ENCODE measurements at regions not wholly inside any gene's neighbourhood (a gene's known extent, or its start where the extent isn't known, plus 50 kb on each side); places are given as distances from the start of the nearest gene placed in this dataset.

- TF ChIP-seq ZBTB11 (CRISPR knock-in tag; IDR thresholded peaks at IDR 0.05), result no peak
- no peak for TF ChIP-seq JUNB (IDR thresholded peaks at IDR 0.05)
- no peak for TF ChIP-seq E2F4 (IDR thresholded peaks at IDR 0.05; ENCODE audit: low read depth, low read length)
Measured at GRCh38 chr3:189375532-189375931, 203.8 kb downstream of the TPRG1 start (continued).

- POLR2A ChIA-PET, result no interaction called here
- no peak for FAIRE-seq
- H3K9ac ChIP-seq (ENCODE audit: control insufficient read depth, insufficient read depth, low read length), result no peak overlapping the region
Measured at GRCh38 chr3:189383630-189384029, 211.9 kb downstream of the TPRG1 start.

More at GRCh38 chr3:189383630-189384029, 211.9 kb downstream of the TPRG1 start:
- ATAC-seq (no peak), DNase-seq (ENCODE audit: low read depth, low spot score) (no peak)
- Histone ChIP-seq H3K36me3 (ENCODE audit: control insufficient read depth in 2 of 2, insufficient read depth in 2 of 2, low read length in 1 of 2) (no peaks in the 10 kb centered on the region), H3K4me3 (no peak overlapping the region), H3K27me3 (replicated peaks in 1 of 2; ENCODE audit: control insufficient read depth in 2 of 2, insufficient read depth in 2 of 2, low read length in 1 of 2) (no peaks in the 10 kb centered on the region), H4K20me1 (ENCODE audit: control insufficient read depth, insufficient read depth) (no peaks in the 10 kb centered on the region), H3K4me2 (ENCODE audit: control insufficient read depth, insufficient read depth) (no peak overlapping the region), H3K9me3 (replicated peaks; ENCODE audit: control insufficient read depth, insufficient read depth, low read length) (no peaks in the 10 kb centered on the region; the same call in 1 of the 3 replicates), H3K27ac (ENCODE audit: control insufficient read depth, insufficient read depth) (no peak overlapping the region), H3K79me2 (ENCODE audit: control insufficient read depth, insufficient read depth, low read length) (no peaks in the 10 kb centered on the region), H2AFZ (ENCODE audit: control insufficient read depth, low read depth, low read length) (no peak overlapping the region), H3K4me1 (ENCODE audit: control insufficient read depth, insufficient read depth, low read length) (no peaks in the 10 kb centered on the region)
- no peak for TF ChIP-seq ATF2 (IDR thresholded peaks at IDR 0.05; ENCODE audit: low read length)
- TF ChIP-seq ZNF592 (IDR thresholded peaks at IDR 0.05), result no peak
- no peak for TF ChIP-seq NFXL1 (IDR thresholded peaks at IDR 0.05; ENCODE audit: borderline replicate concordance)
- TF ChIP-seq IRF4 (IDR thresholded peaks at IDR 0.05; ENCODE audit: low read depth, low read length), result no peak
- no peak for TF ChIP-seq TAF1 (IDR thresholded peaks at IDR 0.05; ENCODE audit: borderline replicate concordance, low read depth, low read length)
- TF ChIP-seq RAD21 (IDR thresholded peaks at IDR 0.05; ENCODE audit: insufficient read depth, low read depth, low read length), result no peak
- TF ChIP-seq TBL1XR1 (IDR thresholded peaks at IDR 0.05; ENCODE audit: low read depth, low read length), result no peak
- no peak for TF ChIP-seq CREM (IDR thresholded peaks at IDR 0.05; ENCODE audit: low read depth)
- ChIA-PET CTCF (no interaction called here), SMC1A (ENCODE audit: uncharacterized antibody, unreplicated experiment) (interaction anchor here (0.9 to 1.3 kb wide), 2 partner anchors 11 to 15 kb away, joined by 3 to 4 read pairs; no protein-coding TSS in a partner anchor), RAD21 (ENCODE audit: unreplicated experiment) (no interaction called here)
- BruUV-seq (replicated peaks), result no TSS peak
- WGBS (ENCODE audit: insufficient coverage, insufficient replicate concordance, low lambda C conversion rate, missing lambda C conversion rate), result 75% methylated on average over 1 of the region's 1 CpG
- in situ Hi-C loops (cut with MboI) (no loop called here), intact Hi-C loops (cut with micrococcal nuclease; ENCODE audit: unreplicated experiment) (no loop called here)

Measured in GM12878 (cell line).